ENCODE measurements at regions not wholly inside any gene's neighbourhood (a gene's known extent, or its start where the extent isn't known, plus 50 kb on each side); places are given as distances from the start of the nearest gene placed in this dataset.

DNA sequence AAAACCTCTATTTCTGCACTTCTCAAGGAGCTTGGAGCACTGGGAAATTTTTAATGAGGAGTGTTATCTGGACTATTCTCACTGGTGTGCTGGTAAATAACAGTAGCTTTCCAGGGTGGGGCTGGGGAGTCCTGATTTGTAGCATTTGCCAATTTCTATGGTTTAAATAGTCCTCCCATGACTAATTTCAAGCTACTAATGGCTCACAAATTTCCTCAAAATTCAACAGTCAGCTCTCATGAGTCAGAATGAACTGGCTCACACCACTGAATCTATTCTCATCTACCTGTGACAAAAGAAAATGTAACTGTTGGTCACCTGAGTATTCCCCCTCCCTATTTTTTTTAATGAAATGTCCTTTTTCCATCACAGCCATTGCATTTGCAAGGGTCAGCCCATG, 449.6 kb downstream of the KIF16B start:
- Histone ChIP-seq H4K20me1 (ENCODE audit: insufficient read depth) (no peaks in the 10 kb centered on the region), H3K9me3 (ENCODE audit: insufficient read depth, low read depth) (no peaks in the 10 kb centered on the region), H3K36me3 (ENCODE audit: low read depth) (no peaks in the 10 kb centered on the region), H3K27me3 (ENCODE audit: insufficient read depth, low read depth) (no peaks in the 10 kb centered on the region), H3F3A (ENCODE audit: insufficient read depth, low read depth) (no peaks in the 10 kb centered on the region), H3K4me2 (no peak overlapping the region), H3K4me3 (no peak overlapping the region), H3K4me1 (replicated peaks; ENCODE audit: insufficient read depth) (no peaks in the 10 kb centered on the region), H3K27ac (no peak overlapping the region), H3K79me2 (ENCODE audit: low read depth) (no peaks in the 10 kb centered on the region), H3K9me2 (ENCODE audit: insufficient read depth) (no peaks in the 10 kb centered on the region), H2AFZ (no peak overlapping the region)
- CTCF ChIA-PET: no interaction called here
- intact Hi-C loops (cut with micrococcal nuclease; ENCODE audit: unreplicated experiment): no loop called here
- POLR2A ChIA-PET (ENCODE audit: unreplicated experiment): no interaction called here
- no peak for DNase-seq
- BruUV-seq (replicated peaks): no TSS peak
- TF ChIP-seq CTCF (conservative IDR thresholded peaks at IDR 0.05): no peak
- TF ChIP-seq EZH2 (IDR thresholded peaks at IDR 0.05; ENCODE audit: low read depth): no peak

DNA sequence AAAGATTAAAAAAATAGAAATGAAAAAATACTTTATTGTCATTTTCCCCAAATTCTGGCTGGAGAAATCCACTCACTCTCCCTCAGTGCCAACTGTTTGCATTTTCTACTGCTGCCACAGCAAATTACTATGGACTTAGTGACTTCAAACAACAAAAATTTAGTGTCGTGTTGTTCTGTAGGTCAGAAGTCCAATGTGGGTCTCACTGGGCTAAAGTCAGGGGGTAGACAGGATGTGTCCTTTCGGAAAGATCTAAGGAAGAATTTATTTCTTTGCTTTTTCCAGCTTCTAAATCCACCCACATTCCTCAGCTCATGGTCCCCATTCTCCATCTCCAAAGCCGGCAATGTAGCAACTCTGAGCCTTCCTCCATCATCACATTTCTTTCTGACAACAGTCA, 453.3 kb downstream of the KIF16B start:
- Histone ChIP-seq H4K20me1 (ENCODE audit: insufficient read depth) (no peaks in the 10 kb centered on the region), H3K79me2 (ENCODE audit: low read depth) (no peaks in the 10 kb centered on the region), H3K9me3 (ENCODE audit: insufficient read depth, low read depth) (no peaks in the 10 kb centered on the region), H2AFZ (no peak overlapping the region), H3K27me3 (ENCODE audit: insufficient read depth, low read depth) (no peaks in the 10 kb centered on the region), H3K4me1 (replicated peaks; ENCODE audit: insufficient read depth) (no peaks in the 10 kb centered on the region), H3K4me2 (no peak overlapping the region), H3F3A (ENCODE audit: insufficient read depth, low read depth) (no peaks in the 10 kb centered on the region), H3K4me3 (no peak overlapping the region), H3K36me3 (ENCODE audit: low read depth) (no peaks in the 10 kb centered on the region), H3K9me2 (ENCODE audit: insufficient read depth) (no peaks in the 10 kb centered on the region), H3K27ac (no peak overlapping the region)
- TF ChIP-seq CTCF (conservative IDR thresholded peaks at IDR 0.05): no peak
- no peak for TF ChIP-seq EZH2 (IDR thresholded peaks at IDR 0.05; ENCODE audit: low read depth)
- ChIA-PET CTCF (no interaction called here), POLR2A (ENCODE audit: unreplicated experiment) (interaction anchor here (0.7 kb wide), 1 partner anchor 150 kb away, joined by 6 read pairs; no protein-coding TSS in a partner anchor)
- no TSS peak for BruUV-seq (replicated peaks)
- no peak for DNase-seq
- intact Hi-C loops (cut with micrococcal nuclease; ENCODE audit: unreplicated experiment): no loop called here

- no peaks in the 10 kb centered on the region for H3K9me2 ChIP-seq (ENCODE audit: insufficient read depth)
- no peak overlapping the region for H3K4me2 ChIP-seq
- CTCF ChIA-PET: no interaction called here
- no peak overlapping the region for H3K27ac ChIP-seq
- POLR2A ChIA-PET (ENCODE audit: unreplicated experiment): no interaction called here
- H3K4me3 ChIP-seq: no peak overlapping the region
- no peaks in the 10 kb centered on the region for H3K79me2 ChIP-seq (ENCODE audit: low read depth)
- no peaks in the 10 kb centered on the region for H3F3A ChIP-seq (ENCODE audit: insufficient read depth, low read depth)
- no peak for DNase-seq
- no peaks in the 10 kb centered on the region for H3K36me3 ChIP-seq (ENCODE audit: low read depth)
- H3K9me3 ChIP-seq (ENCODE audit: insufficient read depth, low read depth): 0 out of 2 replicates have a peak, but pooled peaks cover 4% of the 10 kb centered on the region
- H3K4me1 ChIP-seq (replicated peaks; ENCODE audit: insufficient read depth): no peaks in the 10 kb centered on the region
- no peaks in the 10 kb centered on the region for H3K27me3 ChIP-seq (ENCODE audit: insufficient read depth, low read depth)
- H4K20me1 ChIP-seq (ENCODE audit: insufficient read depth): no peaks in the 10 kb centered on the region
- intact Hi-C loops (cut with micrococcal nuclease; ENCODE audit: unreplicated experiment): no loop called here
- no peak overlapping the region for H2AFZ ChIP-seq
- TF ChIP-seq CTCF (conservative IDR thresholded peaks at IDR 0.05) (no peak), EZH2 (IDR thresholded peaks at IDR 0.05; ENCODE audit: low read depth) (no peak)
- BruUV-seq (replicated peaks): no TSS peak
Measured at GRCh38 chr20:16115911-16116552, 457.2 kb downstream of the KIF16B start.
